Neural crest cell (in vitro differentiated cells): ENCODE measurements at regions not wholly inside any gene's neighbourhood (a gene's known extent, or its start where the extent isn't known, plus 50 kb on each side); places are given as distances from the start of the nearest gene placed in this dataset.

ENCODE experiments used
- DNase-seq: peaks from one replicate; pipeline ENCODE4 v3.0.0; 2021; ENCODE audit warnings: low read depth, mixed read lengths, low spot score
- H3K27ac Mint-ChIP-seq: one replicate; pipeline ENCODE4 v1.8.0; 2021; ENCODE audit warnings: mild to moderate bottlenecking, mixed read lengths; ENCODE audit not compliant: unreplicated experiment
- H3K27me3 Mint-ChIP-seq: 2 replicates; pipeline ENCODE4 v1.8.0; 2021; ENCODE audit warnings: low read depth, mild to moderate bottlenecking, mixed read lengths
- H3K36me3 Mint-ChIP-seq: 2 replicates; pipeline ENCODE4 v1.8.0; 2021; ENCODE audit warnings: low read depth, mild to moderate bottlenecking, mixed read lengths
- H3K4me1 Mint-ChIP-seq: 2 replicates; pipeline ENCODE4 v1.8.0; 2021; ENCODE audit warnings: mixed read lengths
- H3K4me3 Mint-ChIP-seq: one replicate; pipeline ENCODE4 v1.8.0; 2021; ENCODE audit warnings: mild to moderate bottlenecking, mixed read lengths
- H3K9me3 Mint-ChIP-seq: 2 replicates; pipeline ENCODE4 v1.8.0; 2021; ENCODE audit warnings: mixed read lengths
- CTCF ChIP-seq: fragments of 200-600 bp; sonication (generic); conservative IDR thresholded peaks from 2 replicates; pipeline ENCODE4 v1.5.0; 2021; ENCODE audit warnings: antibody characterized with exemption, mild to moderate bottlenecking

GRCh38 chr3:62999158-62999557 lies 123.9 kb upstream of the CADPS start:
- H3K4me1 Mint-ChIP-seq: no peaks in the 10 kb centered on the region
- no peaks in the 10 kb centered on the region for H3K27me3 Mint-ChIP-seq
- H3K4me3 Mint-ChIP-seq: no peak overlapping the region
- no peak for TF ChIP-seq CTCF
- no peaks in the 10 kb centered on the region for H3K36me3 Mint-ChIP-seq
- no peak overlapping the region for H3K27ac Mint-ChIP-seq
- DNase-seq: no peak
- peaks cover 2% of the 10 kb centered on the region for H3K9me3 Mint-ChIP-seq

- Mint-ChIP-seq H3K27ac (no peak overlapping the region), H3K36me3 (no peaks in the 10 kb centered on the region), H3K9me3 (peaks cover 4% of the 10 kb centered on the region), H3K4me3 (no peak overlapping the region), H3K4me1 (no peaks in the 10 kb centered on the region), H3K27me3 (no peaks in the 10 kb centered on the region)
- no peak for TF ChIP-seq CTCF
- no peak for DNase-seq
Measured at GRCh38 chr3:62999791-63000190, 124.6 kb upstream of the CADPS start.

- no peaks in the 10 kb centered on the region for H3K36me3 Mint-ChIP-seq
Measured at GRCh38 chr3:63004448-63004847, 129.2 kb upstream of the CADPS start.

GRCh38 chr3:63015614-63016309 lies 140.5 kb upstream of the CADPS start:
- H3K27ac Mint-ChIP-seq: peak overlapping the region; percentile 88
- no peak for TF ChIP-seq CTCF
- DNase-seq: peak; percentile 60
- peaks cover 18% of the 10 kb centered on the region for H3K4me1 Mint-ChIP-seq
- H3K36me3 Mint-ChIP-seq: peaks cover 6% of the 10 kb centered on the region
- H3K9me3 Mint-ChIP-seq: peaks cover 12% of the 10 kb centered on the region
- H3K27me3 Mint-ChIP-seq: peaks cover 4% of the 10 kb centered on the region
- no peak overlapping the region for H3K4me3 Mint-ChIP-seq

More at GRCh38 chr3:63004448-63004847, 129.2 kb upstream of the CADPS start:
- Mint-ChIP-seq H3K4me3 (no peak overlapping the region), H3K4me1 (no peaks in the 10 kb centered on the region), H3K9me3 (peaks cover 5% of the 10 kb centered on the region), H3K27ac (no peak overlapping the region), H3K27me3 (peaks cover 2% of the 10 kb centered on the region)
- no peak for DNase-seq
- TF ChIP-seq CTCF: no peak

GRCh38 chr3:63022114-63022513 lies 146.9 kb upstream of the CADPS start:
- no peak for DNase-seq
- no peaks in the 10 kb centered on the region for H3K27me3 Mint-ChIP-seq
- peaks cover 8% of the 10 kb centered on the region for H3K4me1 Mint-ChIP-seq
- H3K27ac Mint-ChIP-seq: no peak overlapping the region
- H3K9me3 Mint-ChIP-seq: peaks cover 1% of the 10 kb centered on the region
- TF ChIP-seq CTCF: no peak
- no peaks in the 10 kb centered on the region for H3K36me3 Mint-ChIP-seq
- no peak overlapping the region for H3K4me3 Mint-ChIP-seq
